GM06990 (cell line): ENCODE measurements at regions not wholly inside any gene's neighbourhood (a gene's known extent, or its start where the extent isn't known, plus 50 kb on each side); places are given as distances from the start of the nearest gene placed in this dataset.

ENCODE experiments used
- DNase-seq: peaks from one replicate; pipeline ENCODE4 v3.0.0-alpha.2; 2011; ENCODE audit not compliant: insufficient read length; ENCODE audit errors: extremely low read depth
- H3K27me3 ChIP-seq: replicated peaks from 2 replicates; pipeline ENCODE4 v1.6.0; 2011; ENCODE audit warnings: low read length; ENCODE audit not compliant: control insufficient read depth, insufficient read depth
- H3K36me3 ChIP-seq: 2 replicates; pipeline ENCODE4 v1.5.1; 2011; ENCODE audit warnings: low read length; ENCODE audit not compliant: control insufficient read depth, insufficient read depth
- H3K4me3 ChIP-seq: replicated peaks from 2 replicates; pipeline ENCODE4 v1.5.1; 2011; ENCODE audit warnings: low read depth, mild to moderate bottlenecking, control low read depth, low read length
- TF ChIP-seq, protein P1 (sequence below): IDR thresholded peaks from 2 replicates; pipeline ENCODE4 v1.5.1; 2011; ENCODE audit warnings: low read length, control low read depth, mild to moderate bottlenecking, inconsistent platforms; ENCODE audit not compliant: insufficient read depth, poor library complexity, severe bottlenecking

DNA sequence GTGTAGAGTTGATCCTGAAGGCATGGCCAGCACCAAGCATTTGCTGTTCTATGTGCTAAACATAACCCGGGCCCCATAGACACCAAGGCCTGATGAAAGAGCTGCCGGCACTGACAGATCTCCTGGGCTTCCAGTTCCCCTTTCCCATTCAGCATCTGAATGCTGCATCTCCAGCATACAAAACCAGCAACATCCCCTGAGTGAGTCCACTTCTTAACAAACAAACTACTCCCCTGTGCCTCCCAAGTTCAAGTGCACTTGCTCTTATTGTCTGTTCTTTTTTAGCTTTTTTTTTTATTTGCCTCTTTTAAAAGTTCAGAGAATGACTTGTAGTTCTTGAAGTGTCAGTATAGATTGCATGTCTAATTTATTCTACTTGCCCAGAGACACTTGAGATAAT, 156.0 kb downstream of the EDEM1 start:
- no peak for DNase-seq
- TF ChIP-seq, protein P1, sequence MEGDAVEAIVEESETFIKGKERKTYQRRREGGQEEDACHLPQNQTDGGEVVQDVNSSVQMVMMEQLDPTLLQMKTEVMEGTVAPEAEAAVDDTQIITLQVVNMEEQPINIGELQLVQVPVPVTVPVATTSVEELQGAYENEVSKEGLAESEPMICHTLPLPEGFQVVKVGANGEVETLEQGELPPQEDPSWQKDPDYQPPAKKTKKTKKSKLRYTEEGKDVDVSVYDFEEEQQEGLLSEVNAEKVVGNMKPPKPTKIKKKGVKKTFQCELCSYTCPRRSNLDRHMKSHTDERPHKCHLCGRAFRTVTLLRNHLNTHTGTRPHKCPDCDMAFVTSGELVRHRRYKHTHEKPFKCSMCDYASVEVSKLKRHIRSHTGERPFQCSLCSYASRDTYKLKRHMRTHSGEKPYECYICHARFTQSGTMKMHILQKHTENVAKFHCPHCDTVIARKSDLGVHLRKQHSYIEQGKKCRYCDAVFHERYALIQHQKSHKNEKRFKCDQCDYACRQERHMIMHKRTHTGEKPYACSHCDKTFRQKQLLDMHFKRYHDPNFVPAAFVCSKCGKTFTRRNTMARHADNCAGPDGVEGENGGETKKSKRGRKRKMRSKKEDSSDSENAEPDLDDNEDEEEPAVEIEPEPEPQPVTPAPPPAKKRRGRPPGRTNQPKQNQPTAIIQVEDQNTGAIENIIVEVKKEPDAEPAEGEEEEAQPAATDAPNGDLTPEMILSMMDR, result no peak
- Histone ChIP-seq H3K36me3 (no peaks in the 10 kb centered on the region), H3K27me3 (no peaks in the 10 kb centered on the region), H3K4me3 (no peak overlapping the region)

DNA sequence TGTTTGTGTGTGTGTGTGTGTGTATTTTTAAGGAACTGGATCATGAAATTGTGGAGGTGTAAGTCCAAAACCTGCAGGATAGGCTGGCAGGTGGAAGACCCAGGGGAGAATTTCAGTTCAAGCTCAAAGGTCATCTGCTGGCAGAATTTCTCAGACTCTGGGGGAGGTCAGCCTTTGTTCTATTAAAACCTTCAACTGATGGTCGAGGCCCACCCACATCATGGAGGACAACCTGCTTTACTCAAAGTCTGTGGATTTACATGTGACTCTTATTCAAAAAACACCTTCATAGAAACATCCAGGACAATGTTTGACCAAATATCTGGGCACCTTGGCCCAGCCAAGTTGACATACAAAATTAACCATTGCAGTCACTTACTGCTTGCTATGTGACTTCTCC, 157.2 kb downstream of the EDEM1 start:
- TF ChIP-seq, protein P1, result no peak
- Histone ChIP-seq H3K4me3 (no peak overlapping the region), H3K27me3 (no peaks in the 10 kb centered on the region), H3K36me3 (no peaks in the 10 kb centered on the region)
- no peak for DNase-seq

DNA sequence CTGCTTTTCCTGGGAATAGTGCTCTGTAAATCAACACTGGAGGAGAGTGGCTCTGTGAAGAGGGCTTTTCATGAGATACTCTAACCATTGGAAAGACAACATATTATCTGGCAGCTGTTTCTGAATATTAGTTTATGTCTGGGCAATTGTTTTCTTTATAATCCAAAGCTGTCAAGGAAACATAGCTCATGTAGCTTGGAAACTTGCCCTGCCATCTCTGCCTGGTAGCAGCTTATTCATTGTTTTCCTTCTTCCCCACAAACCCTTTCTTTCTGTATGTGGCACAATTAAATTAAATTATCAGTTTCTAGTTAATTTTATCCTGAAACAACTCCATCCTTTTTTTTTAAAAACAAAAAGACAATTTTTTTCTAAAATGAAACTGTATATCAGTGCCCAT, 160.0 kb downstream of the EDEM1 start:
- DNase-seq, result no peak
- Histone ChIP-seq H3K4me3 (no peak overlapping the region), H3K36me3 (no peaks in the 10 kb centered on the region), H3K27me3 (no peaks in the 10 kb centered on the region)
- TF ChIP-seq, protein P1, result no peak

DNA sequence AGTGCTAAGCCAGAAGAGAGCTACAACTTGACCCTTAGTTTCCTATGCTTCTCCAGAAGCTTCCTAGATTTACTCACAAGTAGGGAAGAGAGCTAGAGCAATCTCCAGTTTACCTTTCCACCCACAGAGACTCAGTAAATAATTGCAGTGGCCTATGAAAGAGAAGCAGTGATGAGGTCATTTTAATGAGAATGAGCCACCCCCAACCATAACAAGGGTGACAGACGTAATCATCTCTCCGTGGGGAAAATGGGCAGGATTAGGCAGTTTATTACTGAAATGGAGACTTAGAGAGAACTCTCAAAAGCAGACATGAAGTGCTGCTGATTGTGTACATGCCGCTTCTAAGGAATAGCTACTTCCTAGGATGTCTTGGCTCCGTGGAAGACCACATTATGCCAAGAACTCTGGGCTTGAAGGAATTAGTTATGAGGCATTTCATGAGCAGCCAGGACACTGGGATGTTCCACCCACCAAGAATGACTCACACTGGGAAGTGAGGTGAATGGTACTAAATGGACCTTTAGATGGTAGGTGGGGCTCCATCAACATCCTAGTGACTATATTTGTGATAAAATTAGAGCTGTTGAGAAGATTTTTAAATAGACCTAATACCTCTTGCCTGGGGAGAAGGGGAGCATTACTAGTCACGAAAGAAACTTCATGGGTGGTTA, 160.9 kb downstream of the EDEM1 start:
- Histone ChIP-seq H3K4me3 (no peak overlapping the region), H3K36me3 (no peaks in the 10 kb centered on the region), H3K27me3 (no peaks in the 10 kb centered on the region)
- no peak for DNase-seq
- TF ChIP-seq, protein P1, result no peak

DNA sequence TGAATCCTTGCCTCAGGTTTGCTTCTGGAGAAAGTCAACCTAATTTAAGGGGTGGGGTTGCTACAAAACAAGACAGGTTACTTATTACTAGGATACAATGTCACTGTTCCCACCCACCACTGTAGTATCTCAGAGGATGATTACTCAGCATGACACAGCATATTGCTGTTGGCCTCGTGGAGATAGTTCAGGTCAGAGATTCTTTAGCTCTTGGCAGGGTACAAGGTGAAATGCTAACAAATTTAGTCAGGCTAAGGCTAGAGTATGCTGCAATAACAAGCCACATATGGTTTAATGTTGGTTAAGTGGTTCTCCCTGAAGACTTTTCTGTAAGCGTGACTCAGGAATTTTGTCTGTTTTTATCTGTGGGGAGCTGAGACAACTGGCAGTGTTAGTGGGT, 161.8 kb downstream of the EDEM1 start:
- Histone ChIP-seq H3K27me3 (no peaks in the 10 kb centered on the region), H3K36me3 (no peaks in the 10 kb centered on the region), H3K4me3 (no peak overlapping the region)
- no peak for DNase-seq
- TF ChIP-seq, protein P1, result no peak

DNA sequence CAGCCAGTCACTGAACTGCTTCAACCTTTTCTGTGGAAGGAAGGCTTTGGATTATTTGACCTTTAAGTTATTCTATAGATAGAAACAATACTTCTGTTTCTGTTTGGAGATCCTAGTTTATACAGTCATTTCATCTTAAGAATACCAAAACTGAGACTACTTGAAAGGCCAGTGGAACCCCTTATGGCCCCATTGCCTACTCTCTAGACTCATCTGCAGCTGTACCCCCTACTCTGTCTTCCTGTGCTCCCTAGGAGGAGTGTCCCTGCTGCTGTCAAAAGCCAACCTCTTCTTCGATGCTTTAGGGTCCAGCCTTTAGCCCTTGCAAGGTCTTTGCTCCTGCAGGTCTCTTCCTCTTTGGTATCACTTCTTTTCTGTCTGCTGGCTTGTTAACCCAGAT, 169.6 kb downstream of the EDEM1 start:
- TF ChIP-seq, protein P1, result no peak
- H3K4me3 ChIP-seq, result no peak overlapping the region
- DNase-seq, result no peak
- H3K27me3 ChIP-seq, result no peaks in the 10 kb centered on the region
- H3K36me3 ChIP-seq, result no peaks in the 10 kb centered on the region
